ENCODE measurements at regions not wholly inside any gene's neighbourhood (a gene's known extent, or its start where the extent isn't known, plus 50 kb on each side); places are given as distances from the start of the nearest gene placed in this dataset.

- Histone ChIP-seq H3K27ac (no peak overlapping the region), H3K4me3 (no peak overlapping the region), H3K9ac (no peak overlapping the region), H4K20me1 (ENCODE audit: insufficient read depth) (no peaks in the 10 kb centered on the region), H3K9me3 (ENCODE audit: low read depth) (no peaks in the 10 kb centered on the region), H3K79me2 (ENCODE audit: insufficient read depth) (no peaks in the 10 kb centered on the region), H2AFZ (no peak overlapping the region), H3K4me2 (ENCODE audit: unreplicated experiment) (no peak overlapping the region), H3K4me1 (ENCODE audit: insufficient read depth) (no peaks in the 10 kb centered on the region), H3K9me2 (ENCODE audit: insufficient read depth) (no peaks in the 10 kb centered on the region), H3K36me3 (ENCODE audit: low read depth) (no peaks in the 10 kb centered on the region), H3F3A (ENCODE audit: insufficient read depth) (no peaks in the 10 kb centered on the region), H3K27me3 (replicated peaks; ENCODE audit: insufficient read depth) (no peaks in the 10 kb centered on the region)
- WGBS, 2 experiments (ENCODE audit: low coverage in 1 of 2, low lambda C conversion rate in 2 of 2, missing lambda C conversion rate in 2 of 2), result 44 to 60% methylated on average over 3 of the region's 3 CpGs
- DNase-seq, result no peak
- in situ Hi-C loops (cut with MboI), result no loop called here
- no peak for TF ChIP-seq EZH2phosphoT487 (IDR thresholded peaks at IDR 0.05; ENCODE audit: insufficient read depth, low read depth)
- TF ChIP-seq EZH2 (IDR thresholded peaks at IDR 0.05; ENCODE audit: insufficient read depth, poor library complexity, severe bottlenecking), result no peak
Measured at GRCh38 chr14:26934151-26934550, 336.3 kb upstream of the NOVA1 start.

- Histone ChIP-seq H3K9ac (no peak overlapping the region), H3F3A (ENCODE audit: insufficient read depth) (no peaks in the 10 kb centered on the region), H3K27ac (no peak overlapping the region), H3K36me3 (ENCODE audit: low read depth) (no peaks in the 10 kb centered on the region), H2AFZ (no peak overlapping the region), H4K20me1 (ENCODE audit: insufficient read depth) (no peaks in the 10 kb centered on the region), H3K9me2 (ENCODE audit: insufficient read depth) (no peaks in the 10 kb centered on the region), H3K4me2 (ENCODE audit: unreplicated experiment) (no peak overlapping the region), H3K79me2 (ENCODE audit: insufficient read depth) (no peaks in the 10 kb centered on the region), H3K27me3 (replicated peaks; ENCODE audit: insufficient read depth) (no peaks in the 10 kb centered on the region), H3K4me3 (no peak overlapping the region), H3K9me3 (ENCODE audit: low read depth) (no peaks in the 10 kb centered on the region), H3K4me1 (ENCODE audit: insufficient read depth) (no peaks in the 10 kb centered on the region)
- no peak for DNase-seq
- in situ Hi-C loops (cut with MboI), result no loop called here
- WGBS, 2 experiments (ENCODE audit: low coverage in 1 of 2, low lambda C conversion rate in 2 of 2, missing lambda C conversion rate in 2 of 2), result 66 to 71% methylated on average over 4 of the region's 4 CpGs
- TF ChIP-seq EZH2 (IDR thresholded peaks at IDR 0.05; ENCODE audit: insufficient read depth, poor library complexity, severe bottlenecking), result no peak
- TF ChIP-seq EZH2phosphoT487 (IDR thresholded peaks at IDR 0.05; ENCODE audit: insufficient read depth, low read depth), result no peak
Measured at GRCh38 chr14:26935733-26936132, 337.9 kb upstream of the NOVA1 start.

- Histone ChIP-seq H3F3A (ENCODE audit: insufficient read depth) (no peaks in the 10 kb centered on the region), H3K79me2 (ENCODE audit: insufficient read depth) (no peaks in the 10 kb centered on the region), H3K4me1 (ENCODE audit: insufficient read depth) (no peaks in the 10 kb centered on the region), H3K27me3 (replicated peaks; ENCODE audit: insufficient read depth) (no peaks in the 10 kb centered on the region), H3K9me2 (ENCODE audit: insufficient read depth) (no peaks in the 10 kb centered on the region), H3K36me3 (ENCODE audit: low read depth) (no peaks in the 10 kb centered on the region), H3K9me3 (ENCODE audit: low read depth) (no peaks in the 10 kb centered on the region), H2AFZ (no peak overlapping the region), H3K9ac (no peak overlapping the region), H4K20me1 (ENCODE audit: insufficient read depth) (no peaks in the 10 kb centered on the region), H3K4me3 (no peak overlapping the region), H3K4me2 (ENCODE audit: unreplicated experiment) (no peak overlapping the region), H3K27ac (no peak overlapping the region)
- DNase-seq, result no peak
- TF ChIP-seq EZH2 (IDR thresholded peaks at IDR 0.05; ENCODE audit: insufficient read depth, poor library complexity, severe bottlenecking), result no peak
- no peak for TF ChIP-seq EZH2phosphoT487 (IDR thresholded peaks at IDR 0.05; ENCODE audit: insufficient read depth, low read depth)
- in situ Hi-C loops (cut with MboI), result no loop called here
- 72 to 84% methylated on average over 1 of the region's 1 CpG for WGBS, 2 experiments (ENCODE audit: low coverage in 1 of 2, low lambda C conversion rate in 2 of 2, missing lambda C conversion rate in 2 of 2)
Measured at GRCh38 chr14:26938054-26938453, 340.2 kb upstream of the NOVA1 start.

GRCh38 chr14:26939755-26940154 lies 341.9 kb upstream of the NOVA1 start:
- in situ Hi-C loops (cut with MboI), result no loop called here
- no peaks in the 10 kb centered on the region for H3K79me2 ChIP-seq (ENCODE audit: insufficient read depth)

DNA sequence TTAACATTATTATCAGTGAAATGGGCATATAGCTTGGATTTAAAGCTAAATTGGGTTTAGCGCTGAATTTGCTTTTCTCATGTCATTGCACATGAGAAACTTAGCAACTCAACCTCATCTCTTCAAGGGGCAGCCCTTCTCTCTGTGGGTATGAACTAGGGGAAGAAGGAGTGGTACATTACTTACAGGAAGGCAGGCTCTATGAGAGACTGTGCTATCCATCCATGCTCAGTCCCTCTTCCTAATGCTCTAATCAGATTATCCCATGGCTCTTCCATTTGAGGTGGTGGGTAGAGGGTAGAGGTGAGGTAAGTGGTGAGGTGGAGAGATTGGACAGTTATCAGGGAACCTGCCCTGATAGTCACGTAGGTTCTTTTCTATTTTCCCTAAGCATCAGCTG lies 343.7 kb upstream of the NOVA1 start:
- Histone ChIP-seq H3K9ac (no peak overlapping the region), H3K9me3 (ENCODE audit: low read depth) (no peaks in the 10 kb centered on the region), H2AFZ (no peak overlapping the region), H3K4me2 (ENCODE audit: unreplicated experiment) (no peak overlapping the region), H3K4me1 (ENCODE audit: insufficient read depth) (no peaks in the 10 kb centered on the region), H3K4me3 (no peak overlapping the region), H4K20me1 (ENCODE audit: insufficient read depth) (no peaks in the 10 kb centered on the region), H3K9me2 (ENCODE audit: insufficient read depth) (no peaks in the 10 kb centered on the region), H3F3A (ENCODE audit: insufficient read depth) (no peaks in the 10 kb centered on the region), H3K79me2 (ENCODE audit: insufficient read depth) (no peaks in the 10 kb centered on the region), H3K27me3 (replicated peaks; ENCODE audit: insufficient read depth) (no peaks in the 10 kb centered on the region), H3K27ac (no peak overlapping the region), H3K36me3 (ENCODE audit: low read depth) (no peaks in the 10 kb centered on the region)
- no peak for DNase-seq
- 64 to 71% methylated on average over 2 of the region's 2 CpGs for WGBS, 2 experiments (ENCODE audit: low coverage in 1 of 2, low lambda C conversion rate in 2 of 2, missing lambda C conversion rate in 2 of 2)
- TF ChIP-seq EZH2phosphoT487 (IDR thresholded peaks at IDR 0.05; ENCODE audit: insufficient read depth, low read depth), result no peak
- TF ChIP-seq EZH2 (IDR thresholded peaks at IDR 0.05; ENCODE audit: insufficient read depth, poor library complexity, severe bottlenecking), result no peak
- in situ Hi-C loops (cut with MboI), result no loop called here

More at GRCh38 chr14:26939755-26940154, 341.9 kb upstream of the NOVA1 start:
- no peak overlapping the region for H2AFZ ChIP-seq
- no peak for DNase-seq
- no peaks in the 10 kb centered on the region for H3K4me1 ChIP-seq (ENCODE audit: insufficient read depth)
- 36 to 46% methylated on average over 2 of the region's 2 CpGs for WGBS, 2 experiments (ENCODE audit: low coverage in 1 of 2, low lambda C conversion rate in 2 of 2, missing lambda C conversion rate in 2 of 2)
- no peak overlapping the region for H3K4me2 ChIP-seq (ENCODE audit: unreplicated experiment)
- no peaks in the 10 kb centered on the region for H3K36me3 ChIP-seq (ENCODE audit: low read depth)
- no peak overlapping the region for H3K4me3 ChIP-seq
- H3K27ac ChIP-seq, result no peak overlapping the region
- TF ChIP-seq EZH2phosphoT487 (IDR thresholded peaks at IDR 0.05; ENCODE audit: insufficient read depth, low read depth), result no peak
- no peak for TF ChIP-seq EZH2 (IDR thresholded peaks at IDR 0.05; ENCODE audit: insufficient read depth, poor library complexity, severe bottlenecking)
- H3K9me3 ChIP-seq (ENCODE audit: low read depth), result no peaks in the 10 kb centered on the region
- no peaks in the 10 kb centered on the region for H3K27me3 ChIP-seq (replicated peaks; ENCODE audit: insufficient read depth)
- no peak overlapping the region for H3K9ac ChIP-seq
- no peaks in the 10 kb centered on the region for H3F3A ChIP-seq (ENCODE audit: insufficient read depth)
- no peaks in the 10 kb centered on the region for H4K20me1 ChIP-seq (ENCODE audit: insufficient read depth)
- no peaks in the 10 kb centered on the region for H3K9me2 ChIP-seq (ENCODE audit: insufficient read depth)
